DMS114 treated with DMSO at 0.1 percent for 48 hours (cell line): ENCODE measurements at regions not wholly inside any gene's neighbourhood (a gene's known extent, or its start where the extent isn't known, plus 50 kb on each side); places are given as distances from the start of the nearest gene placed in this dataset.
A peak's percentile ranks its signal among the peaks of the same experiment; 100 is the strongest.

Source experiments
- DNase-seq: peaks from one replicate; lab custom pipeline; 2025; ENCODE audit not compliant: unreplicated experiment; lab: John Stamatoyannopoulos, UW

GRCh38 chr7:22008087-22008486, 62.4 kb upstream of the CDCA7L start:
- DNase-seq: no peak

GRCh38 chr7:22005151-22005550, 59.5 kb upstream of the CDCA7L start:
- DNase-seq: no peak

GRCh38 chr7:22002726-22003125, 57.0 kb upstream of the CDCA7L start:
- no peak for DNase-seq

GRCh38 chr7:22001345-22002004, 55.8 kb upstream of the CDCA7L start:
- peak; percentile 54 for DNase-seq

- no peak for DNase-seq
Measured at GRCh38 chr7:21999896-22000295, 54.2 kb upstream of the CDCA7L start.

- no peak for DNase-seq
Measured at GRCh38 chr7:21996641-21997040, 50.9 kb upstream of the CDCA7L start.
